HG03280 (cell line): ENCODE measurements at regions not wholly inside any gene's neighbourhood (a gene's known extent, or its start where the extent isn't known, plus 50 kb on each side); places are given as distances from the start of the nearest gene placed in this dataset.

Experiments
- ATAC-seq: cut with Tn5 transposase; IDR thresholded peaks from one replicate; pipeline ENCODE4 v1.9.1; 2021; ENCODE audit warnings: mild to moderate bottlenecking, moderate library complexity; ENCODE audit not compliant: unreplicated experiment

- ATAC-seq = no peak
Observed at GRCh38 chr11:97794876-97795275, 1225.9 kb upstream of the CNTN5 start.

DNA sequence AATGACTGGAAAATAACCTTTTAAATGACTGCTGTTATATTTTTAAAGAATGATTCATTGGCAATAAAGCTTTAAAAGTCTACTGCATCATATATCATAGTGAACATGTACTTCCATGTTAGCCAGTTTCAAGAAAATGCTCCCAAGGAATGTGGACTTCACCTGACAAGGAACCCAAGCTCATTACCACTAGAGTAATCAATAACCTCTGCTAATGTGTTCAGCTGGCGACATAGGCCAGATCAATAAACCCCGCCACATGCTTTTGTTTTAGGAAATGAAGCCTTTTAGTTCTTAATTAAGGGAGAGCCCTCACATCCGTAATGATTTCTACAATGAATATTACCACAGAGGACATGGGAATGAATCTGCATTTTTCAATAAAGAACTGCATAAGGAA lies 1219.9 kb upstream of the CNTN5 start:
- no peak for ATAC-seq

DNA sequence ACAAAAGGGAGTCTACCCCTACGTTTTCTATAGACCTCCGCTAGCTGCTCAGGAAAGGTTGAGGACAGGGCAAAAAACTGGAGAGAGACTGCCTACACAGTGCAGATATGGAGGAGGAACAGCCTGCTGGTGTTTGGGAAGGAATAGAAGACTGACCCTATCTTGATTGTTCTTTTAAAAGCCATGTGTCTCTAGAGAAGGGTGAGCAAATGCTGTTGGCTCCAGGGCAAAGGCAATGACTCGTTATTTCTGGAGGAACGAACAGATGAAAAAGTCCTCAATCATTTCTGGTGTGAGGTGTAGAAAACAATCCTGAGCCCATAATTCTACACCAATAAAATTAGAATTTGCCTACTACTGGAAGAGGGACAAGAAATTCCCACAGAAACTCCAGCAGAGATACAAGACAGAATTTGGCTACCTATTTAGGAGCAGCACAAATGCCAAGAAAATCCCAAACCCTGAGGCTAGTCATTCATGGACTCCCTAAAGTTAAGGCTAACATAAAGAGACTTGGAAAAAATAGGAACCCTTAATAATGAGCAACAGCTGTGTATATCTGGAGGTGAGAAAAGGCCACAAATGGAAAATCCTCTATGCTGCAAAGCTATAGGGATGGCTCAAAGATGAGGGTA lies 1206.3 kb upstream of the CNTN5 start:
- no peak for ATAC-seq

DNA sequence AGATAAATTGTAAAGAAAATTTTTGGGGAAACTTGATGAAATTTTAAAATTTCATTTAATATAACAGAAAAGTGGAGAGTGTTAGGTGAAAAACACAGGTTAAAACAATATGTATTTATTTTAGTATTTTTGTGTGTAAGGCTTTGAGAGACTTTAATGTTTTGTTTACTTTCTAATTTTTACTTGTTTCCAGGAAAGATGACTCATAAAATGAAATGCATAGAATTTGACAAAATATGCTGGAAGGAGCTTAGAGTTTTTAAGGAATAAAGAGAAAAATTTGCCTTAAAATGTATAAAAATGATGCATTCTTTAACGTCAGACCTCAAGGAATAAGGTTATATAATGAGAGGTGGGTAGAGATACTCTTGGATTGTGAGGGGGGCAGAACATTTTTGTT lies 1205.1 kb upstream of the CNTN5 start:
- no peak for ATAC-seq

GRCh38 chr11:97832451-97832850 lies 1188.3 kb upstream of the CNTN5 start:
- no peak for ATAC-seq

DNA sequence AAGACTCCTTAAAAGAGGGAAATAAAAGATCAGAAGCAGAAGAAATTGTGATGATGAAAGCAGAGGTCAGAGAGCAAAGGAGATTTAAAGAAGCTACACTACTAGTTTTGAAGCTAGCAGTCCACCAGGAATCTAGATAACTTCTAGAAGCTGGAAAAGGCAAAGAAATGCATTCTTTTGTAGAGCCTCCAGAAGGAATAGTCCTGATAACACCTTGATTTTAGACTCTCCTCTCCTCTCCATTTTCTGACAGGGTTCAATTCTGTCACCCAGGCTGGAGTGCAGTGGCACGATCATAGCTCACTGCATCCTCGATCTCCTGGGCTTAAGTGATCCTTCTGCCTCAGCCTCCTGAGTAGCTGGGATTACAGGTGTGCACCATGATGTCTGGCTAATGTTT lies 1187.3 kb upstream of the CNTN5 start:
- ATAC-seq = no peak

GRCh38 chr11:97844016-97844415 lies 1176.7 kb upstream of the CNTN5 start:
- ATAC-seq = no peak

- ATAC-seq = no peak
Observed at GRCh38 chr11:97847730-97848129, 1173.0 kb upstream of the CNTN5 start.

DNA sequence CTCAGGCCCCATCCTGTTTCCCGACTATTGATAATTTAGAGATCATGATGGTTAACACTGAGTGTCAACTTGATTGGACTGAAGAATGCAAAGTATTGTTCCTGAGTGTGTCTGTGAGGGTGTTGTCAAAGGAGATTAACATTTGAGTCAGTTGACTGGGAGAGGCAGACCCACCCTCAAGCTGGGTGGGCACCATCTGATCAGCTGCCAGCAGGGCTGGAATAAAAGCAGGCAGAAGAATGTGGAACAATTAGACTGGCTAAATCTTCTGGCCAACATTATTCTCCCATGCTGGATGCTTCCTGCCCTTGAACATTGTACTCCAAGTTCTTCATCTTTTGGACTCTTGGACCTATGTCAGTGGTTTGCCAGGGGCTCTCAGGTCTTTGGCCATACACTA lies 1170.0 kb upstream of the CNTN5 start:
- ATAC-seq = no peak

DNA sequence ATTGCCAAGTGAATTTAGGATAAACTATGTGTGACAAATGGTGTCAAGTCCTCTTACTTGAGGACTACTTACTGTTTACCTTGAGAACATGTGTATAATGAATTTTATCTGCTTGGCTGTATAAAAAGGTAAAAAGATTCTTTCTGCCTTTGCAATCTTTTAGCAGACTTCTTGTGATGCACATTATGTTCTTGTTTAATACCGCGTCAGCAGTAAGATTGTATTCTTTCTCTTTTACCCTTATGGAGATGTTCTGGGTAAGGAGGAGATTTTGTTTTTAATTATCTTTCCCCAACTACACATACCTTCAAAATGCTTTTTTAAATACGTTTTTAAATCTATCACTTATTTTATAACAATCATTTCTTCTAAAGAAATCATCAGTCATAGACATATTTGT lies 1166.4 kb upstream of the CNTN5 start:
- no peak for ATAC-seq

GRCh38 chr11:97854877-97855276 lies 1165.9 kb upstream of the CNTN5 start:
- no peak for ATAC-seq

GRCh38 chr11:97856666-97857065 lies 1164.1 kb upstream of the CNTN5 start:
- ATAC-seq = no peak

DNA sequence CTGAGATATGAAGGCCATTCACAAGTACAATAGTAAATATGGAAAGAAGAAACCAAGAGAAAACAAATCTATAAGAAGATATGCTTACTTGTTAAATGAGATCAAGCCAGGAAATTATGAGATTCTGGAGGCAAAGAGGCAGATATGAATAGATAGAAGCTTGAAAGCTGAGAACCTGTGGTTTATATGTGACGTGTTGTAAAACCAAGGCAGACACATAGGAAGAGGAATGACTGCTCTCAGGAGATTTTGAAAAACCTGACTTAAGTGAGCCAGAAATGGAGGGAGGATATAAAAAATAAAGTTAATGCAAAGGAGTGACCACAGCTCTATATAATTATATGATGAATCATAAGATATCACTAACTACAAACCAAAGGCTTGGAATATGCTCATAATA lies 1160.5 kb upstream of the CNTN5 start:
- no peak for ATAC-seq

DNA sequence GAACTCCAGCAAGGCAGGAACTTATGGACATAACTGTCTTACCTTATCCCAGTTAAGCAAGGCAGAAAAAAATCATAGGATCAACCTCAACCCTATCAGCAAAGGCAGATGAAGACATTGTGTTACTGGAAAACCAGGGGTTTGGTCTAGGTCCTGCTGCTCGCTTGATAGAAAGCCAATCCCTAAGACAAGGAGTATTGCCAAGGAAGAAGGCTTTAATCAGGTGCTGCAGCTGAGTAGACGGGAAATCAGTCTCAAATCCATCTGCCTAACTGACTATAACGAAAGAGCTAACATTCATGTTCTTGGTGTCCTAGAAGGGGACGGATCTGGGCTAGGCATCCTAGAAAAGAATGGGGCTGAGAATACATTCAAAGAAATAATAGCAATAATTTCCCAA lies 1158.7 kb upstream of the CNTN5 start:
- no peak for ATAC-seq

- no peak for ATAC-seq
Observed at GRCh38 chr11:97865424-97866012, 1155.2 kb upstream of the CNTN5 start.

GRCh38 chr11:97871816-97872215 lies 1148.9 kb upstream of the CNTN5 start:
- ATAC-seq = no peak

DNA sequence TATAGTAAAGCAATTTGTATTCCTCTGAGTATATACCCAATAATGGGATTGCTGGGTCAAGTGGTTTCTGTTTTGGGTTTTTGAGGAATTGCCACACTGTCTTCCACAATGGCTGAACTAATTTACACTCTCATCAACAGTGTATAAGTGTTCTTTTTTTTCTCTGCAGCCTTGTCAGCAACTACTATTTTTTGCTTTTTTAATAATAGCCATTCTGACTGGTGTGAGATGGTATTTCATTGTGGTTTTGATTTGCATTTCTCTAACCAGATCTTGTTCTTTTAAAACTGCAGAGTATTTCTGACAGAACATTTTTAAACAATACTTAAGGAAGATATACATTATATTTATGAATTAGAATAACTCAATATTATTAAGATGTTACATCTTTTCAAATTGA lies 1140.5 kb upstream of the CNTN5 start:
- no peak for ATAC-seq

DNA sequence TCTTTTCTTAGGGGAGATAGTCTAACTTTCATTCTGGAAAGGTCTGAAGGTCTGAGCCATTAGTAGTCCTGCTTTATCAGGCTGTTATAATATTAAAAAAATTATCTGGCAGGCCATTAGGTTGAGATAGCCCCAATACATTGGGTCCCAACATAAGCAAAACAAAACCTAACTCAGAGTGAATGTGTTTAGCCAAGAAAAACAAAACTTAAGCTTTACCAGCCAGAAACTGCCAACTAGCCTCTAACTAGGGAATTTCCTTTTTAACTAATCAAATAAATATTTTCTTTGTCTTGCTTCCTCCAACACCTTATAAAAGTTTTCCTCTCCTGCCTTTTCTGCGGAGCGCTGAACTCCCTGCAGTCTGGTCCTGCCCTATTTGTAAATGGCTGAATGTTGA lies 1137.7 kb upstream of the CNTN5 start:
- no peak for ATAC-seq

GRCh38 chr11:97888641-97889040 lies 1132.1 kb upstream of the CNTN5 start:
- ATAC-seq = no peak

DNA sequence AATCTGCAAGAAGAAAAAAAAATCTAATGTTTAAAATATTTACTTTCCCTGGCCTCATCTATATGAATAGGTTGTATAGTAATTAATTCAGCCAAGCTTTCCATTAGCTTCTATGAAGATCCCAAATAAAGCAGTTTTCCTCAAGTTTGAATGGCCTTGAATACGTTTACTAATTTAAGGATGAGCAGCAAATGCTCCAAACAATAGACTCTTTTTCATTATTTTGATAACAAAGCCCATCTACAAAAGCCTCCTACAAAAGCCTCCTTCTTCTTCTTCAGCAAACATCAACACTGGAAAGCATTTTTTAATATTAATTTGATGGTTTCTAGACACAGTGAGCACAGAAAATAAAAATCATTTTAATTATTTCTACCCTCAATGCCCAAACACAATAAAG lies 1130.3 kb upstream of the CNTN5 start:
- no peak for ATAC-seq

- ATAC-seq = no peak
Observed at GRCh38 chr11:97893612-97894011, 1127.1 kb upstream of the CNTN5 start.

DNA sequence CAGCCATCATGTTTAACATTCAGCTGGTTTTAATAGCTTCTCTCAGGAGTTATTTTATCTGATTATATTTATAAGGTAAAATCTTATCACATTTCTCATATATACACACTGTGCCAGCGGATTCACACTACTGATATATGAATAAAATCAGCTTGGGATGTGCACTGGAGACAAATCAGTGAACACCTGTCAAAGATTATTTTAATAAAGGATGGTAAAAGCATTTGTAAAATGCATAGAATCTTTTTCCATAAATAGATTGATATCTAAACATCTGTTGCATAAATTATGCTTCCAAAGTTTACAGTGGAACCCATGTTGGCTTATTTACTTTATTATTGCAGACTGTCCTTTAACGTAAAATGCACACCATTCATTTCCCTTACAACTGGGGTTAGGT lies 1125.8 kb upstream of the CNTN5 start:
- no peak for ATAC-seq

DNA sequence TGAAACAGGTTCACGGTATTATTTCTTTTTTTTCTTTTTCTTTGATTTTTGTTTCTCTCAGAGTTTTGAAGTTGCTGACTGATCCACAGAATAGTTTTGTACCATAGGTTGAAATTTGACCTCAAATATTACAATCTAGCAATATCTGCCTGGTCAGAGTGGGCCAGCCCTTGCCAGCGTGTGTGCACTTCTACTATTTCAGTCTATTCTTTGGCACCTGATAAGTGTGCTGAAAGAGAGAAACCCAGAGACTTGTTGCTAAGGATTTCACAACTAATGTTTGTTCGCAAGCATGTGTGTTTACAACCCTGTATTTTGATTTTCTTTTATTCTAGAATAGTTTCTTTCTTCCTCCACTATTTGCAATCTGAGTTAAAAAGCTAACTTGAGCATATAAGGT lies 1125.2 kb upstream of the CNTN5 start:
- no peak for ATAC-seq
